ENCODE measurements at regions not wholly inside any gene's neighbourhood (a gene's known extent, or its start where the extent isn't known, plus 50 kb on each side); places are given as distances from the start of the nearest gene placed in this dataset.
A peak's percentile ranks its signal among the peaks of the same experiment; 100 is the strongest.

GRCh38 chr22:46083383-46084350 lies 66.7 kb upstream of the PPARA start:
- DNase-seq (ENCODE audit: low spot score): peak; percentile 76
- intact Hi-C loops (cut with DNase I): loop anchor here in 1 of 2 donors (10.0 kb wide), 1 partner anchor 749 kb away; no protein-coding TSS in a partner anchor

GRCh38 chr22:46084376-46084775 lies 66.0 kb upstream of the PPARA start:
- intact Hi-C loops (cut with DNase I): loop anchor here in 1 of 2 donors (10.0 kb wide), 1 partner anchor 750 kb away; no protein-coding TSS in a partner anchor
- DNase-seq (ENCODE audit: low spot score): peak; percentile 49

- intact Hi-C loops (cut with DNase I): loop anchor here in 1 of 2 donors (10.0 kb wide), 1 partner anchor 750 kb away; no protein-coding TSS in a partner anchor
- peak; percentile 96 for DNase-seq (ENCODE audit: low spot score)
These were observed 65.1 kb upstream of the PPARA start for GRCh38 chr22:46084943-46085827.

- intact Hi-C loops (cut with DNase I): loop anchor here in 1 of 2 donors (10.0 kb wide), 1 partner anchor 751 kb away; no protein-coding TSS in a partner anchor
These were observed 64.3 kb upstream of the PPARA start for GRCh38 chr22:46085828-46086576.

GRCh38 chr22:46086577-46087335 lies 63.6 kb upstream of the PPARA start:
- intact Hi-C loops (cut with DNase I): loop anchor here in 1 of 2 donors (10.0 kb wide), 1 partner anchor 752 kb away; no protein-coding TSS in a partner anchor
- DNase-seq (ENCODE audit: low spot score): peak; percentile 81

More at GRCh38 chr22:46085828-46086576, 64.3 kb upstream of the PPARA start:
- peak; percentile 94 for DNase-seq (ENCODE audit: low spot score)

- intact Hi-C loops (cut with DNase I): loop anchor here in 1 of 2 donors (10.0 kb wide), 1 partner anchor 753 kb away; no protein-coding TSS in a partner anchor
- no peak for DNase-seq (ENCODE audit: low spot score)
These were observed 63.0 kb upstream of the PPARA start for GRCh38 chr22:46087336-46087690.

- intact Hi-C loops (cut with DNase I): loop anchor here in 1 of 2 donors (10.0 kb wide), 1 partner anchor 753 kb away; no protein-coding TSS in a partner anchor
- peak; percentile 97 for DNase-seq (ENCODE audit: low spot score)
These were observed 62.5 kb upstream of the PPARA start for GRCh38 chr22:46087816-46088277.

GRCh38 chr22:46088541-46089311 lies 61.6 kb upstream of the PPARA start:
- peak; percentile 85 for DNase-seq (ENCODE audit: low spot score)
- intact Hi-C loops (cut with DNase I): loop anchor here in 1 of 2 donors (10.0 kb wide), 1 partner anchor 754 kb away; no protein-coding TSS in a partner anchor

- intact Hi-C loops (cut with DNase I): loop anchor here in 1 of 2 donors (10.0 kb wide), 1 partner anchor 755 kb away; no protein-coding TSS in a partner anchor
- DNase-seq (ENCODE audit: low spot score): peak; percentile 76
These were observed 60.8 kb upstream of the PPARA start for GRCh38 chr22:46089426-46090035.

GRCh38 chr22:46090036-46090591 lies 60.2 kb upstream of the PPARA start:
- intact Hi-C loops (cut with DNase I): no loop called here
- peak; percentile 84 for DNase-seq (ENCODE audit: low spot score)

- intact Hi-C loops (cut with DNase I): no loop called here
- DNase-seq (ENCODE audit: low spot score): peak; percentile 76
These were observed 59.6 kb upstream of the PPARA start for GRCh38 chr22:46090631-46091201.

- peak; percentile 41 for DNase-seq (ENCODE audit: low spot score)
- intact Hi-C loops (cut with DNase I): no loop called here
These were observed 58.9 kb upstream of the PPARA start for GRCh38 chr22:46091277-46091977.

- intact Hi-C loops (cut with DNase I): no loop called here
- DNase-seq (ENCODE audit: low spot score): no peak
These were observed 58.3 kb upstream of the PPARA start for GRCh38 chr22:46092011-46092410.

- DNase-seq (ENCODE audit: low spot score): no peak
These were observed 57.5 kb upstream of the PPARA start for GRCh38 chr22:46092670-46093410.

GRCh38 chr22:46093796-46094195 lies 56.5 kb upstream of the PPARA start:
- intact Hi-C loops (cut with DNase I): no loop called here
- no peak for DNase-seq (ENCODE audit: low spot score)

More at GRCh38 chr22:46092670-46093410, 57.5 kb upstream of the PPARA start:
- intact Hi-C loops (cut with DNase I): no loop called here
